ENCODE measurements at regions not wholly inside any gene's neighbourhood (a gene's known extent, or its start where the extent isn't known, plus 50 kb on each side); places are given as distances from the start of the nearest gene placed in this dataset.

DNA sequence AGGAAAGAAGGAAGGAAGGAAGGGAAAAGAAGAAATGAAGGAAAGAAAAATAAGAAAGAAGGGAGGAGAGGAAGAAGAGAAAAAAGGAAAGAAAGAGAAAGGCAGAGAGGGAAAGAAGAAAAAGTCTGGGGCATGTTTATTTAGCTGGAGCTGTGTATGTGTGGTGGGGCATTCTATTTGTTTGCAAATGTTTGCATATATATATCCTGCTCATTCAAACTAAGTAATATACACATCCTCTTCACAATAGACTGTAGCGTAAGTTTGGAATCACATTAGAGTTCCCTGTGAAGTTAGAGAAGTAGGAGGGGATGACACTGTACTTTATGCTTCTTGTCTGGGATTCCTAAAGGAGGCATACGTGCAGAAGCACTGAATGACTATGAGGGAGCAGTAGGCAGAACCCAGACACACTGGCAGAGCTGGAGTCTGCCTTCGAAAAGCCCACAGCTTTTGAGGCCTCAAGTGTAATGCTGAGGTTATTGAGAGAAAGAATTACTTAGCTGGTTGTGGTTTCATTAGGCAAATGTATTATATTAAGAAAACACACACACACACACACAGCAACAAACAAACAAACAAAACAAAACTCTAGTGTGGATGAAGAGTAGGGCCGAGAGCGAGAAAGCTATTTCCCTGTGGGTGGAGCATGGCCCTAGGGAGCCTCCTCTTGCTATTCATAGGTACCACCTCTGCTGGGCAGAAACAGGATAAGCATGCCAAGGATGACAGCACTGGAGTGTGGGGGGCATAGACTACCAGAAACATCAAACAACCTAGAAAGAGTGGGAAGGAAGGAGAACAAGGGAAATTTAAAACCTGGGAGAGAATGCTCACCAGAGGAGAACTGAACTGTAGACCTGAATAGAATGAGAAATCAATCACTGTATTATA lies 905.1 kb upstream of the NXPH2 start:
- Histone ChIP-seq H2AFZ (ENCODE audit: low read depth, low read length) (no peak overlapping the region), H3K4me2 (ENCODE audit: low read length) (no peak overlapping the region)

DNA sequence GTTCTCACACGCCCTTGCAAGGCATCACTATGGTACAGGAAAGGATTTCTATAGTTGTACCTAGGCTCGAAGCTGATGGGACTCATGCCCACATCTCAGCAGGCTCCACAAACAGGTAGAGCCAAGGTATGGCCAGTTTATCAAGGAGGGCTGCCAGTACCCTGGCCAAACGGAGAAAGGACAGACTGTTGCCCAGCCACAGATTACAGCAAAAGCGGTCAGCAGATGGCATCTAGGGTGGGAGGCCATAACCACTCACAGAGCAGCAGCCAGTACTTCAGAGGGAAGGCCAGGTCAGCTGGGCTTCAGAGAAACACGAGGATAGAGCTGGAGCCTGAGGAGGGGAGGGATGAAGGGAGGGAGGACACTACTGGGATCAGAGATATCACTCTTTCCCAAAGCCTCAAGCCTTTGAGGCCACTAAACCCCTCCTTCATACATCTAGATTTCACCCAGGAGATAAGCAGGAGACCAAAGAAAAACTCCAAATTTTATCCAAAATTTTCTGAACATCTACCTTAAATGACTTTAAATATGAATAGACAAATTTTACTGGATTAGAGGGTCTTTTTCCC lies 904.2 kb upstream of the NXPH2 start:
- Histone ChIP-seq H4K20me1 (ENCODE audit: insufficient read depth) (no peaks in the 10 kb centered on the region), H3K27me3 (ENCODE audit: insufficient read depth, low read depth, low read length) (no peaks in the 10 kb centered on the region), H3F3A (ENCODE audit: insufficient read depth, low read length, poor library complexity, severe bottlenecking) (no peaks in the 10 kb centered on the region), H2AFZ (ENCODE audit: low read depth, low read length) (no peak overlapping the region), H3K36me3 (ENCODE audit: insufficient read depth, low read length) (no peaks in the 10 kb centered on the region), H3K27ac (ENCODE audit: low read length) (no peak overlapping the region), H3K9me2 (ENCODE audit: insufficient read depth, low read length) (no peaks in the 10 kb centered on the region), H3K4me2 (ENCODE audit: low read length) (no peak overlapping the region), H3K79me2 (replicated peaks; ENCODE audit: insufficient read depth, low read length) (no peaks in the 10 kb centered on the region), H3K4me3 (ENCODE audit: low read length) (no peak overlapping the region), H3K9ac (ENCODE audit: low read length) (no peak overlapping the region), H3K9me3 (ENCODE audit: low read length) (no peaks in the 10 kb centered on the region)
- TF ChIP-seq, protein P1, sequence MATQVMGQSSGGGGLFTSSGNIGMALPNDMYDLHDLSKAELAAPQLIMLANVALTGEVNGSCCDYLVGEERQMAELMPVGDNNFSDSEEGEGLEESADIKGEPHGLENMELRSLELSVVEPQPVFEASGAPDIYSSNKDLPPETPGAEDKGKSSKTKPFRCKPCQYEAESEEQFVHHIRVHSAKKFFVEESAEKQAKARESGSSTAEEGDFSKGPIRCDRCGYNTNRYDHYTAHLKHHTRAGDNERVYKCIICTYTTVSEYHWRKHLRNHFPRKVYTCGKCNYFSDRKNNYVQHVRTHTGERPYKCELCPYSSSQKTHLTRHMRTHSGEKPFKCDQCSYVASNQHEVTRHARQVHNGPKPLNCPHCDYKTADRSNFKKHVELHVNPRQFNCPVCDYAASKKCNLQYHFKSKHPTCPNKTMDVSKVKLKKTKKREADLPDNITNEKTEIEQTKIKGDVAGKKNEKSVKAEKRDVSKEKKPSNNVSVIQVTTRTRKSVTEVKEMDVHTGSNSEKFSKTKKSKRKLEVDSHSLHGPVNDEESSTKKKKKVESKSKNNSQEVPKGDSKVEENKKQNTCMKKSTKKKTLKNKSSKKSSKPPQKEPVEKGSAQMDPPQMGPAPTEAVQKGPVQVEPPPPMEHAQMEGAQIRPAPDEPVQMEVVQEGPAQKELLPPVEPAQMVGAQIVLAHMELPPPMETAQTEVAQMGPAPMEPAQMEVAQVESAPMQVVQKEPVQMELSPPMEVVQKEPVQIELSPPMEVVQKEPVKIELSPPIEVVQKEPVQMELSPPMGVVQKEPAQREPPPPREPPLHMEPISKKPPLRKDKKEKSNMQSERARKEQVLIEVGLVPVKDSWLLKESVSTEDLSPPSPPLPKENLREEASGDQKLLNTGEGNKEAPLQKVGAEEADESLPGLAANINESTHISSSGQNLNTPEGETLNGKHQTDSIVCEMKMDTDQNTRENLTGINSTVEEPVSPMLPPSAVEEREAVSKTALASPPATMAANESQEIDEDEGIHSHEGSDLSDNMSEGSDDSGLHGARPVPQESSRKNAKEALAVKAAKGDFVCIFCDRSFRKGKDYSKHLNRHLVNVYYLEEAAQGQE (IDR thresholded peaks at IDR 0.05; ENCODE audit: borderline replicate concordance): no peak
- no peak for TF ChIP-seq MXI1 (conservative IDR thresholded peaks at IDR 0.05; ENCODE audit: poor library complexity, severe bottlenecking)
- TF ChIP-seq RAD21 (conservative IDR thresholded peaks at IDR 0.05): no peak
- no peak for TF ChIP-seq EZH2 (IDR thresholded peaks at IDR 0.05; ENCODE audit: borderline replicate concordance, insufficient read depth, low read length, poor library complexity, severe bottlenecking)
- no peak for TF ChIP-seq POLR2AphosphoS5 (IDR thresholded peaks at IDR 0.05)
- TF ChIP-seq, protein P2, sequence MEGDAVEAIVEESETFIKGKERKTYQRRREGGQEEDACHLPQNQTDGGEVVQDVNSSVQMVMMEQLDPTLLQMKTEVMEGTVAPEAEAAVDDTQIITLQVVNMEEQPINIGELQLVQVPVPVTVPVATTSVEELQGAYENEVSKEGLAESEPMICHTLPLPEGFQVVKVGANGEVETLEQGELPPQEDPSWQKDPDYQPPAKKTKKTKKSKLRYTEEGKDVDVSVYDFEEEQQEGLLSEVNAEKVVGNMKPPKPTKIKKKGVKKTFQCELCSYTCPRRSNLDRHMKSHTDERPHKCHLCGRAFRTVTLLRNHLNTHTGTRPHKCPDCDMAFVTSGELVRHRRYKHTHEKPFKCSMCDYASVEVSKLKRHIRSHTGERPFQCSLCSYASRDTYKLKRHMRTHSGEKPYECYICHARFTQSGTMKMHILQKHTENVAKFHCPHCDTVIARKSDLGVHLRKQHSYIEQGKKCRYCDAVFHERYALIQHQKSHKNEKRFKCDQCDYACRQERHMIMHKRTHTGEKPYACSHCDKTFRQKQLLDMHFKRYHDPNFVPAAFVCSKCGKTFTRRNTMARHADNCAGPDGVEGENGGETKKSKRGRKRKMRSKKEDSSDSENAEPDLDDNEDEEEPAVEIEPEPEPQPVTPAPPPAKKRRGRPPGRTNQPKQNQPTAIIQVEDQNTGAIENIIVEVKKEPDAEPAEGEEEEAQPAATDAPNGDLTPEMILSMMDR (IDR thresholded peaks at IDR 0.05; ENCODE audit: poor library complexity, severe bottlenecking): no peak
- TF ChIP-seq TAF1 (IDR thresholded peaks at IDR 0.05; ENCODE audit: low read depth): no peak
- no peak for TF ChIP-seq SMC3 (conservative IDR thresholded peaks at IDR 0.05; ENCODE audit: poor library complexity)

More for the DNA sequence above, 905.1 kb upstream of the NXPH2 start:
- Histone ChIP-seq H3K9me3 (ENCODE audit: low read length) (no peaks in the 10 kb centered on the region), H3K9me2 (ENCODE audit: insufficient read depth, low read length) (no peaks in the 10 kb centered on the region), H3K27ac (ENCODE audit: low read length) (no peak overlapping the region), H3K36me3 (ENCODE audit: insufficient read depth, low read length) (no peaks in the 10 kb centered on the region), H3K27me3 (ENCODE audit: insufficient read depth, low read depth, low read length) (no peaks in the 10 kb centered on the region), H3F3A (ENCODE audit: insufficient read depth, low read length, poor library complexity, severe bottlenecking) (no peaks in the 10 kb centered on the region), H3K4me3 (ENCODE audit: low read length) (no peak overlapping the region), H3K9ac (ENCODE audit: low read length) (no peak overlapping the region), H3K79me2 (replicated peaks; ENCODE audit: insufficient read depth, low read length) (no peaks in the 10 kb centered on the region), H4K20me1 (ENCODE audit: insufficient read depth) (no peaks in the 10 kb centered on the region)
- no peak for TF ChIP-seq MXI1 (conservative IDR thresholded peaks at IDR 0.05; ENCODE audit: poor library complexity, severe bottlenecking)
- TF ChIP-seq EP300 (conservative IDR thresholded peaks at IDR 0.05; ENCODE audit: poor library complexity, severe bottlenecking): no peak
- no peak for TF ChIP-seq SMC3 (conservative IDR thresholded peaks at IDR 0.05; ENCODE audit: poor library complexity)
- TF ChIP-seq RAD21 (conservative IDR thresholded peaks at IDR 0.05): no peak
- no peak for TF ChIP-seq POLR2AphosphoS5 (IDR thresholded peaks at IDR 0.05)
- TF ChIP-seq TAF1 (IDR thresholded peaks at IDR 0.05; ENCODE audit: low read depth): no peak
- TF ChIP-seq EZH2 (IDR thresholded peaks at IDR 0.05; ENCODE audit: borderline replicate concordance, insufficient read depth, low read length, poor library complexity, severe bottlenecking): no peak
- TF ChIP-seq, protein P1 (IDR thresholded peaks at IDR 0.05; ENCODE audit: borderline replicate concordance): no peak
- TF ChIP-seq, protein P2 (IDR thresholded peaks at IDR 0.05; ENCODE audit: poor library complexity, severe bottlenecking): no peak
